ENCODE measurements at regions not wholly inside any gene's neighbourhood (a gene's known extent, or its start where the extent isn't known, plus 50 kb on each side); places are given as distances from the start of the nearest gene placed in this dataset.
"Not testable (repeated sequence)": the region's sequence is repeated elsewhere in the genome, so short reads cannot be mapped to it uniquely, and the experiment has no call there.

GRCh38 chr9:134518004-134518606, 123.5 kb upstream of the COL5A1 start:
- H3K27ac Mint-ChIP-seq = no peak overlapping the region
- H3K9me3 Mint-ChIP-seq = no peaks in the 10 kb centered on the region
- peaks cover 2% of the 10 kb centered on the region for H3K27me3 Mint-ChIP-seq
- no peaks in the 10 kb centered on the region for H3K4me1 Mint-ChIP-seq
- no peak overlapping the region for H3K4me3 Mint-ChIP-seq
- H3K36me3 Mint-ChIP-seq = peaks cover 2% of the 10 kb centered on the region

- Mint-ChIP-seq H3K4me1 (no peaks in the 10 kb centered on the region), H3K36me3 (no peaks in the 10 kb centered on the region), H3K4me3 (no peak overlapping the region), H3K27ac (no peak overlapping the region), H3K9me3 (no peaks in the 10 kb centered on the region), H3K27me3 (no peaks in the 10 kb centered on the region)
Measured at GRCh38 chr9:134519375-134520070, 122.1 kb upstream of the COL5A1 start.

GRCh38 chr9:134521817-134522501, 119.6 kb upstream of the COL5A1 start:
- Mint-ChIP-seq H3K27me3 (no peaks in the 10 kb centered on the region), H3K27ac (no peak overlapping the region), H3K36me3 (no peaks in the 10 kb centered on the region), H3K4me3 (no peak overlapping the region), H3K9me3 (no peaks in the 10 kb centered on the region), H3K4me1 (no peaks in the 10 kb centered on the region)

GRCh38 chr9:134522502-134522848, 119.1 kb upstream of the COL5A1 start:
- Mint-ChIP-seq H3K9me3 (no peaks in the 10 kb centered on the region), H3K36me3 (no peaks in the 10 kb centered on the region), H3K4me3 (no peak overlapping the region), H3K27ac (no peak overlapping the region), H3K4me1 (no peaks in the 10 kb centered on the region), H3K27me3 (no peaks in the 10 kb centered on the region)

- Mint-ChIP-seq H3K4me1 (no peaks in the 10 kb centered on the region), H3K27ac (no peak overlapping the region), H3K9me3 (no peaks in the 10 kb centered on the region), H3K36me3 (no peaks in the 10 kb centered on the region), H3K4me3 (no peak overlapping the region), H3K27me3 (no peaks in the 10 kb centered on the region)
Measured at GRCh38 chr9:134522976-134523375, 118.6 kb upstream of the COL5A1 start.

- Mint-ChIP-seq H3K4me3 (no peak overlapping the region), H3K4me1 (no peaks in the 10 kb centered on the region), H3K9me3 (no peaks in the 10 kb centered on the region), H3K36me3 (no peaks in the 10 kb centered on the region), H3K27ac (no peak overlapping the region), H3K27me3 (no peaks in the 10 kb centered on the region)
Measured at GRCh38 chr9:134525070-134525815, 116.4 kb upstream of the COL5A1 start.

GRCh38 chr9:134525841-134526583, 115.6 kb upstream of the COL5A1 start:
- H3K9me3 Mint-ChIP-seq = peaks cover 7% of the 10 kb centered on the region
- H3K36me3 Mint-ChIP-seq = no peaks in the 10 kb centered on the region
- no peaks in the 10 kb centered on the region for H3K27me3 Mint-ChIP-seq
- H3K4me3 Mint-ChIP-seq = no peak overlapping the region
- no peak overlapping the region for H3K27ac Mint-ChIP-seq
- H3K4me1 Mint-ChIP-seq = no peaks in the 10 kb centered on the region

GRCh38 chr9:134526584-134527477, 114.8 kb upstream of the COL5A1 start:
- Mint-ChIP-seq H3K4me3 (no peak overlapping the region), H3K36me3 (no peaks in the 10 kb centered on the region), H3K27ac (no peak overlapping the region), H3K9me3 (peaks cover 7% of the 10 kb centered on the region), H3K27me3 (no peaks in the 10 kb centered on the region), H3K4me1 (no peaks in the 10 kb centered on the region)

GRCh38 chr9:134530724-134531123, 110.9 kb upstream of the COL5A1 start:
- Mint-ChIP-seq H3K4me3 (no peak overlapping the region), H3K9me3 (peaks cover 7% of the 10 kb centered on the region), H3K27ac (no peak overlapping the region), H3K4me1 (no peaks in the 10 kb centered on the region), H3K27me3 (no peaks in the 10 kb centered on the region), H3K36me3 (no peaks in the 10 kb centered on the region)

GRCh38 chr9:134531220-134531970, 110.2 kb upstream of the COL5A1 start:
- Mint-ChIP-seq H3K27me3 (no peaks in the 10 kb centered on the region), H3K4me1 (no peaks in the 10 kb centered on the region), H3K9me3 (peaks cover 7% of the 10 kb centered on the region), H3K27ac (no peak overlapping the region), H3K36me3 (no peaks in the 10 kb centered on the region), H3K4me3 (no peak overlapping the region)

- Mint-ChIP-seq H3K9me3 (peaks cover 7% of the 10 kb centered on the region), H3K4me1 (no peaks in the 10 kb centered on the region), H3K27ac (no peak overlapping the region), H3K36me3 (no peaks in the 10 kb centered on the region), H3K27me3 (no peaks in the 10 kb centered on the region), H3K4me3 (no peak overlapping the region)
Measured at GRCh38 chr9:134532084-134532483, 109.5 kb upstream of the COL5A1 start.

- not testable (repeated sequence) for H3K27ac Mint-ChIP-seq, H3K4me1 Mint-ChIP-seq, H3K27me3 Mint-ChIP-seq, H3K4me3 Mint-ChIP-seq, H3K36me3 Mint-ChIP-seq, H3K9me3 Mint-ChIP-seq
Measured at GRCh38 chr9:134532661-134533060, 108.9 kb upstream of the COL5A1 start.

- H3K4me1 Mint-ChIP-seq = no peaks in the 10 kb centered on the region
- peaks cover 7% of the 10 kb centered on the region for H3K9me3 Mint-ChIP-seq
- H3K27me3 Mint-ChIP-seq = no peaks in the 10 kb centered on the region
- H3K27ac Mint-ChIP-seq = no peak overlapping the region
- H3K4me3 Mint-ChIP-seq = no peak overlapping the region
- no peaks in the 10 kb centered on the region for H3K36me3 Mint-ChIP-seq
Measured at GRCh38 chr9:134533850-134534588, 107.6 kb upstream of the COL5A1 start.
